IMR-90 (cell line): ENCODE measurements at regions not wholly inside any gene's neighbourhood (a gene's known extent, or its start where the extent isn't known, plus 50 kb on each side); places are given as distances from the start of the nearest gene placed in this dataset.

ENCODE experiments used
- ATAC-seq: fragments of 200-7000 bp; cut with Tn5 transposase; 2 replicates; pipeline ENCODE4 v1.9.1; 2020; ENCODE audit warnings: low read depth, mild to moderate bottlenecking, moderate library complexity
- BruUV-seq: library from RNA; stranded (reverse); fragments of 400-500 nt; replicated peaks from 2 replicates; lab custom pipeline; 2021; lab: Mats Ljungman, UMichigan
- CTCF ChIA-PET: fragments of 300-600 bp; formaldehyde crosslinking; extraction: SDS; loops from one replicate; lab custom pipeline; 2021; ENCODE audit warnings: antibody characterized with exemption; lab: Yijun Ruan, JAX
- POLR2A ChIA-PET: fragments of 300-600 bp; sonication (Branson Sonifier 250); formaldehyde crosslinking; loops from one replicate; lab custom pipeline; 2022; ENCODE audit warnings: antibody characterized with exemption; ENCODE audit not compliant: unreplicated experiment; lab: Charles Lee
- DNase-seq: peaks from one replicate; pipeline ENCODE4 v3.0.0; 2013
- H2AFZ ChIP-seq: replicated peaks from 2 replicates; pipeline ENCODE3; 2013; ENCODE audit warnings: low read length, mild to moderate bottlenecking; ENCODE audit not compliant: poor library complexity
- H2AK5ac ChIP-seq: 2 replicates; pipeline ENCODE4 v1.6.1; 2013; ENCODE audit warnings: low read depth, low read length, inconsistent platforms
- H2AK9ac ChIP-seq: replicated peaks from 2 replicates; pipeline ENCODE3; 2013; ENCODE audit warnings: mild to moderate bottlenecking, low read depth, low read length, moderate library complexity; ENCODE audit not compliant: poor library complexity
- H2BK120ac ChIP-seq: 2 replicates; pipeline ENCODE4 v1.6.1; 2013; ENCODE audit warnings: low read depth, low read length, inconsistent platforms
- H2BK15ac ChIP-seq: 3 replicates; pipeline ENCODE4 v1.6.1; 2013; ENCODE audit warnings: low read depth, low read length, inconsistent platforms
- H2BK20ac ChIP-seq: 2 replicates; pipeline ENCODE4 v1.6.1; 2013; ENCODE audit warnings: low read depth, mild to moderate bottlenecking, inconsistent platforms, low read length, moderate library complexity
- H2BK5ac ChIP-seq: 2 replicates; pipeline ENCODE4 v1.6.1; 2013; ENCODE audit warnings: mild to moderate bottlenecking, low read depth, low read length, inconsistent platforms; ENCODE audit not compliant: poor library complexity, severe bottlenecking
- H3K14ac ChIP-seq: replicated peaks from 2 replicates; pipeline ENCODE4 v1.6.1; 2013; ENCODE audit warnings: low read depth, low read length, inconsistent platforms
- H3K18ac ChIP-seq: 2 replicates; pipeline ENCODE4 v1.6.1; 2013; ENCODE audit warnings: low read depth, low read length, control low read depth
- H3K23ac ChIP-seq: 2 replicates; pipeline ENCODE4 v1.6.1; 2013; ENCODE audit warnings: low read depth, low read length, inconsistent platforms
- H3K27ac ChIP-seq: 2 replicates; pipeline ENCODE4 v1.5.1; 2013; ENCODE audit warnings: mild to moderate bottlenecking, control low read depth, low read length; ENCODE audit not compliant: insufficient read depth
- H3K27me3 ChIP-seq: 2 replicates; pipeline ENCODE4 v1.6.1; 2013; ENCODE audit warnings: low read length; ENCODE audit not compliant: control insufficient read depth, insufficient read depth
- H3K36me3 ChIP-seq: 2 replicates; pipeline ENCODE4 v1.6.1; 2013; ENCODE audit warnings: low read length, mixed read lengths; ENCODE audit not compliant: control insufficient read depth, insufficient read depth
- H3K4ac ChIP-seq: 2 replicates; pipeline ENCODE4 v1.6.1; 2013; ENCODE audit warnings: low read depth, low read length, inconsistent platforms
- H3K4me1 ChIP-seq: 2 replicates; pipeline ENCODE4 v1.6.1; 2013; ENCODE audit warnings: low read length, mixed read lengths; ENCODE audit not compliant: control insufficient read depth, insufficient read depth
- H3K4me2 ChIP-seq: 2 replicates; pipeline ENCODE4 v1.6.1; 2013; ENCODE audit warnings: low read depth, mild to moderate bottlenecking, control low read depth, low read length, moderate library complexity
- H3K4me3 ChIP-seq: 2 replicates; pipeline ENCODE4 v1.5.1; 2013; ENCODE audit warnings: low read depth, mild to moderate bottlenecking, control low read depth, low read length, moderate library complexity; ENCODE audit not compliant: insufficient read depth
- H3K56ac ChIP-seq: 2 replicates; pipeline ENCODE4 v1.6.1; 2013; ENCODE audit warnings: low read length, inconsistent platforms; ENCODE audit not compliant: insufficient read depth; ENCODE audit errors: extremely low read depth
- H3K79me1 ChIP-seq, 2 experiments: 2 replicates each; pipeline ENCODE4 v1.6.1; 2013; ENCODE audit warnings: low read length in 2 of 2, inconsistent platforms in 1 of 2, low read depth in 1 of 2
- H3K9ac ChIP-seq: 2 replicates; pipeline ENCODE4 v1.6.1; 2013; ENCODE audit warnings: low read depth, low read length, control low read depth
- H3K9me1 ChIP-seq: 2 replicates; pipeline ENCODE4 v1.6.1; 2013; ENCODE audit warnings: low read length, inconsistent platforms; ENCODE audit not compliant: insufficient read depth
- H3K9me3 ChIP-seq: 2 replicates; pipeline ENCODE4 v1.6.1; 2013; ENCODE audit warnings: low read length; ENCODE audit not compliant: control insufficient read depth, insufficient read depth
- H4K20me1 ChIP-seq: 2 replicates; pipeline ENCODE4 v1.6.1; 2013; ENCODE audit warnings: low read length, inconsistent platforms; ENCODE audit not compliant: insufficient read depth
- H4K5ac ChIP-seq: 2 replicates; pipeline ENCODE4 v1.6.1; 2013; ENCODE audit warnings: mild to moderate bottlenecking, low read depth, low read length, control low read depth
- H4K8ac ChIP-seq, 2 experiments: 2 replicates each; pipeline ENCODE4 v1.6.1; 2013; ENCODE audit warnings: low read depth in 2 of 2, low read length in 2 of 2, control low read depth in 1 of 2, inconsistent platforms in 1 of 2
- H4K91ac ChIP-seq: 2 replicates; pipeline ENCODE4 v1.6.1; 2013; ENCODE audit warnings: low read depth, low read length, inconsistent platforms; ENCODE audit not compliant: insufficient read depth
- BHLHE40 ChIP-seq: fragments of 150-350 bp; IDR thresholded peaks from 2 replicates; pipeline ENCODE4 v1.6.1; 2016; ENCODE audit warnings: mild to moderate bottlenecking, low read depth, low read length
- CEBPB ChIP-seq: IDR thresholded peaks from 2 replicates; pipeline ENCODE4 v1.6.1; 2012; ENCODE audit warnings: low read depth, low read length, improper control_type of control experiment
- CHD1 ChIP-seq: IDR thresholded peaks from 2 replicates; pipeline ENCODE4 v1.6.1; 2012; ENCODE audit warnings: low read depth, low read length, improper control_type of control experiment
- CTCF ChIP-seq: conservative IDR thresholded peaks from 2 replicates; pipeline ENCODE4 v1.5.1; 2012; ENCODE audit warnings: mild to moderate bottlenecking, low read depth, low read length, improper control_type of control experiment
- FOS ChIP-seq: fragments of 150-350 bp; IDR thresholded peaks from 2 replicates; pipeline ENCODE4 v1.6.1; 2016; ENCODE audit warnings: low read depth, low read length
- MAFK ChIP-seq: IDR thresholded peaks from 2 replicates; pipeline ENCODE4 v1.6.1; 2012; ENCODE audit warnings: low read depth, low read length, improper control_type of control experiment
- MXI1 ChIP-seq: IDR thresholded peaks from 2 replicates; pipeline ENCODE4 v1.6.1; 2012; ENCODE audit warnings: low read depth, mild to moderate bottlenecking, low read length, moderate library complexity, borderline replicate concordance
- POLR2A ChIP-seq: IDR thresholded peaks from 2 replicates; pipeline ENCODE4 v1.6.1; 2012; ENCODE audit warnings: mild to moderate bottlenecking, low read depth, low read length
- RAD21 ChIP-seq: IDR thresholded peaks from 2 replicates; pipeline ENCODE4 v1.6.1; 2012; ENCODE audit warnings: low read length, improper control_type of control experiment
- RCOR1 ChIP-seq: IDR thresholded peaks from 2 replicates; pipeline ENCODE4 v1.6.1; 2012; ENCODE audit warnings: mild to moderate bottlenecking, low read length, improper control_type of control experiment; ENCODE audit not compliant: insufficient replicate concordance
- WGBS, 2 experiments: methylation state at CpG; one replicate each; pipeline versions ENCODE4 v1.1.5 to v1.1.7; 2013; ENCODE audit warnings: missing lambda C conversion rate in 2 of 2; ENCODE audit not compliant: insufficient read length in 1 of 2; ENCODE audit errors: extremely low coverage in 2 of 2; 5-methylcytosine and 5-hydroxymethylcytosine counted together
- dilution Hi-C: fragments of 300-500 bp; cut with HindIII; formaldehyde crosslinking; loops from one replicate; pipeline ENCODE4 v1.14.3; 2018; ENCODE audit warnings: low sequenced_read_pairs; ENCODE audit not compliant: unreplicated experiment
- in situ Hi-C: fragments of 300-500 bp; cut with MboI; formaldehyde crosslinking; loops from 3 replicates; pipeline ENCODE4 v1.14.3; 2019; ENCODE audit warnings: low sequenced_read_pairs, inconsistent platforms, mixed read lengths
- intact Hi-C: fragments of 100-400 bp; cut with micrococcal nuclease; formaldehyde crosslinking; loops from 2 replicates; pipeline ENCODE4 v1.10.0; 2022
- TF ChIP-seq, protein P1 (sequence below): fragments of 150-350 bp; IDR thresholded peaks from 2 replicates; pipeline ENCODE4 v1.6.1; 2017; ENCODE audit warnings: mild to moderate bottlenecking, antibody characterized with exemption, low read length, low read depth

GRCh38 chr12:28946361-28946760 lies 202.7 kb upstream of the FAR2 start:
- H3K4ac ChIP-seq, result no peak overlapping the region
- H4K8ac ChIP-seq, result no peak overlapping the region
- no peak overlapping the region for H3K27ac ChIP-seq
- ATAC-seq, result no peak
- no peak for TF ChIP-seq CHD1
- no peak for TF ChIP-seq RAD21
- no peak for TF ChIP-seq POLR2A
- TF ChIP-seq MAFK, result no peak
- TF ChIP-seq CTCF, result no peak
- TF ChIP-seq FOS, result no peak
- TF ChIP-seq CEBPB, result no peak
- TF ChIP-seq RCOR1, result no peak
- TF ChIP-seq, protein P1, sequence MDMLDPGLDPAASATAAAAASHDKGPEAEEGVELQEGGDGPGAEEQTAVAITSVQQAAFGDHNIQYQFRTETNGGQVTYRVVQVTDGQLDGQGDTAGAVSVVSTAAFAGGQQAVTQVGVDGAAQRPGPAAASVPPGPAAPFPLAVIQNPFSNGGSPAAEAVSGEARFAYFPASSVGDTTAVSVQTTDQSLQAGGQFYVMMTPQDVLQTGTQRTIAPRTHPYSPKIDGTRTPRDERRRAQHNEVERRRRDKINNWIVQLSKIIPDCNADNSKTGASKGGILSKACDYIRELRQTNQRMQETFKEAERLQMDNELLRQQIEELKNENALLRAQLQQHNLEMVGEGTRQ, result no peak
- no peak for TF ChIP-seq BHLHE40
- TF ChIP-seq MXI1, result no peak
- no peak overlapping the region for H2BK20ac ChIP-seq
- no peak overlapping the region for H3K18ac ChIP-seq
- CTCF ChIA-PET, result no interaction called here
- POLR2A ChIA-PET, result no interaction called here
- no peak overlapping the region for H3K4me3 ChIP-seq
- intact Hi-C loops (no loop called here), dilution Hi-C loops (no loop called here), in situ Hi-C loops (no loop called here)
- no peak overlapping the region for H2BK5ac ChIP-seq
- H3K4me2 ChIP-seq, result no peak overlapping the region
- no peak overlapping the region for H2BK15ac ChIP-seq
- no peak overlapping the region for H3K9ac ChIP-seq
- H3K79me1 ChIP-seq, result no peaks in the 10 kb centered on the region
- no peak overlapping the region for H3K23ac ChIP-seq
- no peak overlapping the region for H2AK9ac ChIP-seq
- no peak overlapping the region for H3K56ac ChIP-seq
- H4K20me1 ChIP-seq, result no peaks in the 10 kb centered on the region
- H4K91ac ChIP-seq, result no peak overlapping the region
- no peaks in the 10 kb centered on the region for H3K9me3 ChIP-seq
- DNase-seq, result no peak
- H3K9me1 ChIP-seq, result no peaks in the 10 kb centered on the region
- no peak overlapping the region for H2AK5ac ChIP-seq
- no TSS peak for BruUV-seq
- no CpG with 5 or more reads among the region's 6 CpGs for WGBS, 2 experiments
- no peak overlapping the region for H2AFZ ChIP-seq
- no peaks in the 10 kb centered on the region for H3K27me3 ChIP-seq
- no peaks in the 10 kb centered on the region for H3K4me1 ChIP-seq
- H2BK120ac ChIP-seq, result no peak overlapping the region
- no peaks in the 10 kb centered on the region for H3K36me3 ChIP-seq
- no peak overlapping the region for H3K14ac ChIP-seq
- no peak overlapping the region for H4K5ac ChIP-seq
